ENCODE measurements at regions not wholly inside any gene's neighbourhood (a gene's known extent, or its start where the extent isn't known, plus 50 kb on each side); places are given as distances from the start of the nearest gene placed in this dataset.

GRCh38 chr2:196478588-196478987 is 160.9 kb upstream of the CCDC150 start:
- TF ChIP-seq, protein P1, sequence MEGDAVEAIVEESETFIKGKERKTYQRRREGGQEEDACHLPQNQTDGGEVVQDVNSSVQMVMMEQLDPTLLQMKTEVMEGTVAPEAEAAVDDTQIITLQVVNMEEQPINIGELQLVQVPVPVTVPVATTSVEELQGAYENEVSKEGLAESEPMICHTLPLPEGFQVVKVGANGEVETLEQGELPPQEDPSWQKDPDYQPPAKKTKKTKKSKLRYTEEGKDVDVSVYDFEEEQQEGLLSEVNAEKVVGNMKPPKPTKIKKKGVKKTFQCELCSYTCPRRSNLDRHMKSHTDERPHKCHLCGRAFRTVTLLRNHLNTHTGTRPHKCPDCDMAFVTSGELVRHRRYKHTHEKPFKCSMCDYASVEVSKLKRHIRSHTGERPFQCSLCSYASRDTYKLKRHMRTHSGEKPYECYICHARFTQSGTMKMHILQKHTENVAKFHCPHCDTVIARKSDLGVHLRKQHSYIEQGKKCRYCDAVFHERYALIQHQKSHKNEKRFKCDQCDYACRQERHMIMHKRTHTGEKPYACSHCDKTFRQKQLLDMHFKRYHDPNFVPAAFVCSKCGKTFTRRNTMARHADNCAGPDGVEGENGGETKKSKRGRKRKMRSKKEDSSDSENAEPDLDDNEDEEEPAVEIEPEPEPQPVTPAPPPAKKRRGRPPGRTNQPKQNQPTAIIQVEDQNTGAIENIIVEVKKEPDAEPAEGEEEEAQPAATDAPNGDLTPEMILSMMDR (IDR thresholded peaks at IDR 0.05; ENCODE audit: low read depth, low read length): no peak
- no peak for TF ChIP-seq EZH2phosphoT487 (IDR thresholded peaks at IDR 0.05; ENCODE audit: low read depth)

Data from OCI-LY3 (cell line).